ENCODE measurements at regions not wholly inside any gene's neighbourhood (a gene's known extent, or its start where the extent isn't known, plus 50 kb on each side); places are given as distances from the start of the nearest gene placed in this dataset.

GRCh38 chr15:29380466-29380865, 110.8 kb upstream of the NSMCE3 start:
- Mint-ChIP-seq H3K4me1 (ENCODE audit: insufficient read depth, unreplicated experiment) (no peaks in the 10 kb centered on the region), H3K27ac (ENCODE audit: low read depth, unreplicated experiment) (no peak overlapping the region), H3K9me3 (ENCODE audit: unreplicated experiment) (peaks cover 9% of the 10 kb centered on the region), H3K36me3 (ENCODE audit: insufficient read depth, unreplicated experiment) (no peaks in the 10 kb centered on the region), H3K4me3 (ENCODE audit: unreplicated experiment) (no peak overlapping the region), H3K27me3 (ENCODE audit: insufficient read depth, unreplicated experiment) (peaks cover 75% of the 10 kb centered on the region)
- CTCF ChIA-PET = no interaction called here
- no peak for TF ChIP-seq CTCF (IDR thresholded peaks at IDR 0.05; ENCODE audit: unreplicated experiment)
- intact Hi-C loops (cut with micrococcal nuclease) = no loop called here
- DNase-seq (ENCODE audit: unreplicated experiment) = no peak
- POLR2A ChIA-PET = no interaction called here
- BruUV-seq (replicated peaks) = no TSS peak

GRCh38 chr15:29379647-29380046, 110.0 kb upstream of the NSMCE3 start:
- BruUV-seq (replicated peaks) = no TSS peak
- H3K9me3 Mint-ChIP-seq (ENCODE audit: unreplicated experiment) = peaks cover 9% of the 10 kb centered on the region
- ChIA-PET POLR2A (no interaction called here), CTCF (no interaction called here)
- no peaks in the 10 kb centered on the region for H3K36me3 Mint-ChIP-seq (ENCODE audit: insufficient read depth, unreplicated experiment)
- peaks cover 75% of the 10 kb centered on the region for H3K27me3 Mint-ChIP-seq (ENCODE audit: insufficient read depth, unreplicated experiment)
- H3K27ac Mint-ChIP-seq (ENCODE audit: low read depth, unreplicated experiment) = no peak overlapping the region
- no peak overlapping the region for H3K4me3 Mint-ChIP-seq (ENCODE audit: unreplicated experiment)
- DNase-seq (ENCODE audit: unreplicated experiment) = no peak
- no peaks in the 10 kb centered on the region for H3K4me1 Mint-ChIP-seq (ENCODE audit: insufficient read depth, unreplicated experiment)
- intact Hi-C loops (cut with micrococcal nuclease) = no loop called here
- TF ChIP-seq CTCF (IDR thresholded peaks at IDR 0.05; ENCODE audit: unreplicated experiment) = no peak

- no peak overlapping the region for H3K4me3 Mint-ChIP-seq (ENCODE audit: unreplicated experiment)
- no peaks in the 10 kb centered on the region for H3K9me3 Mint-ChIP-seq (ENCODE audit: unreplicated experiment)
- no TSS peak for BruUV-seq (replicated peaks)
- no peak for TF ChIP-seq CTCF (IDR thresholded peaks at IDR 0.05; ENCODE audit: unreplicated experiment)
- H3K36me3 Mint-ChIP-seq (ENCODE audit: insufficient read depth, unreplicated experiment) = no peaks in the 10 kb centered on the region
- POLR2A ChIA-PET = no interaction called here
- CTCF ChIA-PET = no interaction called here
- intact Hi-C loops (cut with micrococcal nuclease) = no loop called here
- no peak overlapping the region for H3K27ac Mint-ChIP-seq (ENCODE audit: low read depth, unreplicated experiment)
- H3K27me3 Mint-ChIP-seq (ENCODE audit: insufficient read depth, unreplicated experiment) = peaks cover 75% of the 10 kb centered on the region
- no peak for DNase-seq (ENCODE audit: unreplicated experiment)
- no peaks in the 10 kb centered on the region for H3K4me1 Mint-ChIP-seq (ENCODE audit: insufficient read depth, unreplicated experiment)
Observed at GRCh38 chr15:29377161-29377560, 107.5 kb upstream of the NSMCE3 start.

- ChIA-PET CTCF (interaction anchor here (0.7 kb wide), 2 partner anchors 35 to 297 kb away, joined by 3 to 4 read pairs; no protein-coding TSS in a partner anchor), POLR2A (no interaction called here)
- TF ChIP-seq CTCF (IDR thresholded peaks at IDR 0.05; ENCODE audit: unreplicated experiment) = no peak
- Mint-ChIP-seq H3K4me1 (ENCODE audit: insufficient read depth, unreplicated experiment) (no peaks in the 10 kb centered on the region), H3K9me3 (ENCODE audit: unreplicated experiment) (peaks cover 1% of the 10 kb centered on the region), H3K36me3 (ENCODE audit: insufficient read depth, unreplicated experiment) (no peaks in the 10 kb centered on the region), H3K27me3 (ENCODE audit: insufficient read depth, unreplicated experiment) (peaks cover 75% of the 10 kb centered on the region), H3K27ac (ENCODE audit: low read depth, unreplicated experiment) (no peak overlapping the region), H3K4me3 (ENCODE audit: unreplicated experiment) (no peak overlapping the region)
- intact Hi-C loops (cut with micrococcal nuclease) = no loop called here
- no peak for DNase-seq (ENCODE audit: unreplicated experiment)
- no TSS peak for BruUV-seq (replicated peaks)
Observed at GRCh38 chr15:29376590-29376989, 107.0 kb upstream of the NSMCE3 start.
